GM19463 (cell line): ENCODE measurements at regions not wholly inside any gene's neighbourhood (a gene's known extent, or its start where the extent isn't known, plus 50 kb on each side); places are given as distances from the start of the nearest gene placed in this dataset.
"Not testable (repeated sequence)": the region's sequence is repeated elsewhere in the genome, so short reads cannot be mapped to it uniquely, and the experiment has no call there.

Source experiments
- ATAC-seq: cut with Tn5 transposase; IDR thresholded peaks from one replicate; pipeline ENCODE4 v1.9.1; 2021; ENCODE audit warnings: mild to moderate bottlenecking, moderate library complexity; ENCODE audit not compliant: unreplicated experiment

GRCh38 chr2:191476901-191477300 is 201.0 kb upstream of the NABP1 start:
- no peak for ATAC-seq

GRCh38 chr2:191478799-191479679 is 198.9 kb upstream of the NABP1 start:
- no peak for ATAC-seq

- ATAC-seq, result peak; percentile 97
Observed at GRCh38 chr2:191479680-191480023, 198.3 kb upstream of the NABP1 start.

GRCh38 chr2:191481305-191482070 is 196.4 kb upstream of the NABP1 start:
- no peak for ATAC-seq

GRCh38 chr2:191483117-191483516 is 194.8 kb upstream of the NABP1 start:
- ATAC-seq, result no peak

GRCh38 chr2:191486584-191487320 is 191.2 kb upstream of the NABP1 start:
- no peak for ATAC-seq

GRCh38 chr2:191488135-191488534 is 189.8 kb upstream of the NABP1 start:
- no peak for ATAC-seq

- no peak for ATAC-seq
Observed at GRCh38 chr2:191489177-191489576, 188.8 kb upstream of the NABP1 start.

- ATAC-seq, result no peak
Observed at GRCh38 chr2:191496838-191497237, 181.1 kb upstream of the NABP1 start.

- no peak for ATAC-seq
Observed at GRCh38 chr2:191497822-191498221, 180.1 kb upstream of the NABP1 start.

- no peak for ATAC-seq
Observed at GRCh38 chr2:191499050-191499449, 178.9 kb upstream of the NABP1 start.

- ATAC-seq, result no peak
Observed at GRCh38 chr2:191499874-191500565, 177.9 kb upstream of the NABP1 start.

- no peak for ATAC-seq
Observed at GRCh38 chr2:191500566-191500883, 177.4 kb upstream of the NABP1 start.

- no peak for ATAC-seq
Observed at GRCh38 chr2:191500884-191501560, 176.9 kb upstream of the NABP1 start.

- ATAC-seq, result no peak
Observed at GRCh38 chr2:191501561-191502168, 176.3 kb upstream of the NABP1 start.

GRCh38 chr2:191506515-191506914 is 171.4 kb upstream of the NABP1 start:
- no peak for ATAC-seq

GRCh38 chr2:191507252-191507853 is 170.6 kb upstream of the NABP1 start:
- ATAC-seq, result not testable (repeated sequence)

GRCh38 chr2:191508738-191509137 is 169.2 kb upstream of the NABP1 start:
- no peak for ATAC-seq

- no peak for ATAC-seq
Observed at GRCh38 chr2:191512216-191512835, 165.6 kb upstream of the NABP1 start.
